MM.1S (cell line): ENCODE measurements at regions not wholly inside any gene's neighbourhood (a gene's known extent, or its start where the extent isn't known, plus 50 kb on each side); places are given as distances from the start of the nearest gene placed in this dataset.

ENCODE experiments used
- DNase-seq: peaks from one replicate; pipeline ENCODE4 v3.0.0-alpha.2; 2015
- H2AFZ ChIP-seq: fragments of 300-600 bp; sonication (generic); 2 replicates; pipeline ENCODE4 v1.6.0; 2016; ENCODE audit warnings: antibody characterized with exemption, low read length
- H3F3A ChIP-seq: fragments of 300-600 bp; sonication (generic); 2 replicates; pipeline ENCODE4 v1.6.1; 2016; ENCODE audit warnings: mild to moderate bottlenecking, antibody characterized with exemption, low read length, moderate library complexity, mixed read lengths; ENCODE audit not compliant: insufficient read depth
- H3K27ac ChIP-seq: fragments of 300-600 bp; sonication (generic); 2 replicates; pipeline ENCODE4 v1.5.1; 2016; ENCODE audit warnings: mild to moderate bottlenecking, low read length
- H3K27me3 ChIP-seq: fragments of 300-600 bp; sonication (generic); replicated peaks from 2 replicates; pipeline ENCODE4 v1.6.0; 2016; ENCODE audit warnings: low read length; ENCODE audit not compliant: insufficient read depth
- H3K36me3 ChIP-seq: fragments of 300-600 bp; sonication (generic); replicated peaks from 2 replicates; pipeline ENCODE4 v1.6.1; 2016; ENCODE audit warnings: mild to moderate bottlenecking, low read length, mixed read lengths; ENCODE audit not compliant: insufficient read depth
- H3K4me1 ChIP-seq: fragments of 300-600 bp; sonication (generic); 2 replicates; pipeline ENCODE4 v1.6.1; 2016; ENCODE audit warnings: low read length, mixed read lengths
- H3K4me2 ChIP-seq: fragments of 300-600 bp; sonication (generic); 2 replicates; pipeline ENCODE4 v1.6.0; 2016; ENCODE audit warnings: low read depth, low read length
- H3K4me3 ChIP-seq: fragments of 300-600 bp; sonication (generic); 2 replicates; pipeline ENCODE4 v1.5.1; 2016; ENCODE audit warnings: low read length, mixed read lengths
- H3K79me2 ChIP-seq: fragments of 300-600 bp; sonication (generic); 2 replicates; pipeline ENCODE4 v1.6.1; 2016; ENCODE audit warnings: mixed run types, low read length, mixed read lengths
- H3K9ac ChIP-seq: fragments of 300-600 bp; sonication (generic); 2 replicates; pipeline ENCODE4 v1.6.1; 2016; ENCODE audit warnings: low read length, mixed read lengths
- H3K9me2 ChIP-seq: fragments of 300-600 bp; sonication (generic); replicated peaks from 2 replicates; pipeline ENCODE4 v1.6.1; 2016; ENCODE audit warnings: mild to moderate bottlenecking, low read length, mixed read lengths; ENCODE audit not compliant: insufficient read depth
- H3K9me3 ChIP-seq: fragments of 300-600 bp; sonication (generic); replicated peaks from 2 replicates; pipeline ENCODE4 v1.6.1; 2016; ENCODE audit warnings: mild to moderate bottlenecking, low read length, mixed read lengths; ENCODE audit not compliant: insufficient read depth
- H4K20me1 ChIP-seq: fragments of 300-600 bp; sonication (generic); 2 replicates; pipeline ENCODE4 v1.6.1; 2016; ENCODE audit warnings: mild to moderate bottlenecking, low read length, moderate library complexity, mixed read lengths; ENCODE audit not compliant: insufficient read depth
- CTCF ChIP-seq: fragments of 300-600 bp; sonication (generic); IDR thresholded peaks from 2 replicates; pipeline ENCODE4 v1.5.1; 2016; ENCODE audit warnings: antibody characterized with exemption, low read length, mixed read lengths
- EZH2 ChIP-seq: fragments of 300-600 bp; sonication (generic); optimal IDR thresholded peaks from 2 replicates; pipeline ENCODE3; 2017; ENCODE audit warnings: low read depth, mild to moderate bottlenecking, antibody characterized with exemption, low read length, mixed read lengths
- EZH2phosphoT487 ChIP-seq: fragments of 300-600 bp; sonication (generic); IDR thresholded peaks from 2 replicates; pipeline ENCODE4 v1.6.1; 2018; ENCODE audit warnings: antibody characterized with exemption, low read length

DNA sequence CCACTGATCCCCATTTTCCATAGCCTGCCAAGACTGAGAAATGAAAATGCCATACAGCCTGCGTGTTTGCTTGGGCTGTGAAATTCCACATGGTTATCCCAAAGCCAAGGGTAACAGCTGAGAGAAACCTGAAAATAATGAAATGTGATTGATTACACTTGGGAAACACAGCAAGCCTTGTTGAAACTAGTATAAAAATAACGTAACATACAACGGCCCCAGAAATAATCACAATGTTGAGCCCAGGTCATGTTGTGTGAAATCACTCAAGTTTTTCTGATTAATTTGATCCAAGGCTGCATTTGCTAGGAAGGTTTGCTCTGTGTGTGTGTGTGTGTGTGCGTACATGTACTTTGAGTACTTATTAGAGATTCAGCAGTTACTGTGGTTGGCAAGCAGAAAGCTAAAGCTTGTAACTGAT is 269.0 kb downstream of the OXSM start:
- Histone ChIP-seq H3K36me3 (no peaks in the 10 kb centered on the region), H3K9me3 (no peaks in the 10 kb centered on the region), H4K20me1 (no peaks in the 10 kb centered on the region), H3K4me1 (no peaks in the 10 kb centered on the region), H3K27me3 (no peaks in the 10 kb centered on the region), H3K27ac (no peak overlapping the region), H3K4me2 (no peak overlapping the region), H2AFZ (no peak overlapping the region), H3F3A (no peaks in the 10 kb centered on the region), H3K4me3 (no peak overlapping the region), H3K79me2 (no peaks in the 10 kb centered on the region), H3K9me2 (no peaks in the 10 kb centered on the region), H3K9ac (no peak overlapping the region)
- TF ChIP-seq CTCF (no peak), EZH2 (no peak), EZH2phosphoT487 (no peak)
- no peak for DNase-seq

DNA sequence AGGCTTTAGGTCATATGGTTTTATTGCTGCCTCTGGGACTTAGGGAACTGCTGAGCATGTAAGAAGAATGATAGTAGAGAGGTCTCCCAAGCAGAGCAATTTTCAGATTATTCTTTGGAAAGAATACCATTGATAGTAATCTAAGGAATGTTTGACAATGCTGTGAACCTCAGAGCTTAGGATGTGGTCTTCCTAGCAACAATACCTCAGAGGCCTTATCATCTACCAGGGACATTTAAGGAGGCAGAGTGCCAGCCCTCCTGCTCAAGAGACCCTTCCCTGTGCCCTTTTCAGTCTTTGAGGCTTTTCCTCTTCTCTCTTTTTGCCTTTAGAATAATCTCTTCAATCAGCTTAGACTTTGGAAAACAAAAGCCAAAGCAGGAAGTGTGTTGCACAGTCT is 272.1 kb downstream of the OXSM start:
- DNase-seq: no peak
- H3K9ac ChIP-seq: no peak overlapping the region
- H3K4me1 ChIP-seq: no peaks in the 10 kb centered on the region
- no peaks in the 10 kb centered on the region for H3K9me3 ChIP-seq
- H3K27ac ChIP-seq: no peak overlapping the region
- no peaks in the 10 kb centered on the region for H3K9me2 ChIP-seq
- TF ChIP-seq EZH2: no peak
- TF ChIP-seq CTCF: no peak
- no peak for TF ChIP-seq EZH2phosphoT487
- no peaks in the 10 kb centered on the region for H3K79me2 ChIP-seq
- no peaks in the 10 kb centered on the region for H3F3A ChIP-seq
- no peaks in the 10 kb centered on the region for H4K20me1 ChIP-seq
- no peaks in the 10 kb centered on the region for H3K36me3 ChIP-seq
- no peak overlapping the region for H2AFZ ChIP-seq
- no peak overlapping the region for H3K4me2 ChIP-seq
- no peaks in the 10 kb centered on the region for H3K27me3 ChIP-seq
- no peak overlapping the region for H3K4me3 ChIP-seq

GRCh38 chr3:26064297-26064696 is 274.4 kb downstream of the OXSM start:
- Histone ChIP-seq H3K36me3 (no peaks in the 10 kb centered on the region), H3K4me3 (no peak overlapping the region), H2AFZ (no peak overlapping the region), H3K9ac (no peak overlapping the region), H4K20me1 (no peaks in the 10 kb centered on the region), H3K9me2 (no peaks in the 10 kb centered on the region), H3K9me3 (no peaks in the 10 kb centered on the region), H3K27me3 (no peaks in the 10 kb centered on the region), H3F3A (no peaks in the 10 kb centered on the region), H3K27ac (no peak overlapping the region), H3K4me2 (no peak overlapping the region), H3K79me2 (no peaks in the 10 kb centered on the region), H3K4me1 (no peaks in the 10 kb centered on the region)
- TF ChIP-seq EZH2 (no peak), CTCF (no peak), EZH2phosphoT487 (no peak)
- DNase-seq: no peak
